Stimulated activated memory B cell treated with anti-CD40 and anti-IgM and Interleukin-4, amounts not matched to agents 10 μg/mL and 1 μg/mL and 100 μg/mL, for 72 hours (primary cell): ENCODE measurements at regions not wholly inside any gene's neighbourhood (a gene's known extent, or its start where the extent isn't known, plus 50 kb on each side); places are given as distances from the start of the nearest gene placed in this dataset.
"Not testable (repeated sequence)": the region's sequence is repeated elsewhere in the genome, so short reads cannot be mapped to it uniquely, and the experiment has no call there.

ENCODE experiments used
- ATAC-seq: fragments of 150-1000 bp; cut with Tn5 transposase; 2 replicates; pipeline ENCODE4 v1.10.0; 2021
- H3K27ac Mint-ChIP-seq: one replicate; pipeline ENCODE4 v1.8.0; 2022; ENCODE audit warnings: mild to moderate bottlenecking, mixed read lengths
- H3K27me3 Mint-ChIP-seq: one replicate; pipeline ENCODE4 v1.8.0; 2022; ENCODE audit warnings: mixed read lengths
- H3K36me3 Mint-ChIP-seq: one replicate; pipeline ENCODE4 v1.8.0; 2022; ENCODE audit warnings: mixed read lengths
- H3K4me1 Mint-ChIP-seq: one replicate; pipeline ENCODE4 v1.8.0; 2022; ENCODE audit warnings: mixed read lengths
- H3K4me3 Mint-ChIP-seq: one replicate; pipeline ENCODE4 v1.8.0; 2022; ENCODE audit warnings: mild to moderate bottlenecking, moderate library complexity, mixed read lengths
- H3K9me3 Mint-ChIP-seq: one replicate; pipeline ENCODE4 v1.8.0; 2022; ENCODE audit warnings: mixed read lengths

- Mint-ChIP-seq H3K36me3 (no peaks in the 10 kb centered on the region), H3K27me3 (no peaks in the 10 kb centered on the region), H3K4me3 (no peak overlapping the region), H3K4me1 (no peaks in the 10 kb centered on the region), H3K27ac (no peak overlapping the region), H3K9me3 (no peaks in the 10 kb centered on the region)
- no peak for ATAC-seq
Measured at GRCh38 chr13:67946131-67946530, 716.0 kb upstream of the PCDH9 start.

GRCh38 chr13:67943116-67943515, 713.0 kb upstream of the PCDH9 start:
- ATAC-seq, result no peak
- no peak overlapping the region for H3K27ac Mint-ChIP-seq
- H3K4me3 Mint-ChIP-seq, result no peak overlapping the region
- no peaks in the 10 kb centered on the region for H3K4me1 Mint-ChIP-seq
- no peaks in the 10 kb centered on the region for H3K27me3 Mint-ChIP-seq
- no peaks in the 10 kb centered on the region for H3K36me3 Mint-ChIP-seq
- H3K9me3 Mint-ChIP-seq, result peaks cover 3% of the 10 kb centered on the region

GRCh38 chr13:67935626-67936025, 705.5 kb upstream of the PCDH9 start:
- Mint-ChIP-seq H3K27ac (no peak overlapping the region), H3K4me1 (no peaks in the 10 kb centered on the region), H3K9me3 (peaks cover 7% of the 10 kb centered on the region), H3K36me3 (no peaks in the 10 kb centered on the region), H3K4me3 (no peak overlapping the region), H3K27me3 (no peaks in the 10 kb centered on the region)
- ATAC-seq, result no peak

GRCh38 chr13:67934617-67935330, 704.6 kb upstream of the PCDH9 start:
- no peak for ATAC-seq
- H3K36me3 Mint-ChIP-seq, result no peaks in the 10 kb centered on the region
- peaks cover 7% of the 10 kb centered on the region for H3K9me3 Mint-ChIP-seq
- no peak overlapping the region for H3K4me3 Mint-ChIP-seq
- H3K27ac Mint-ChIP-seq, result no peak overlapping the region
- H3K27me3 Mint-ChIP-seq, result no peaks in the 10 kb centered on the region
- no peaks in the 10 kb centered on the region for H3K4me1 Mint-ChIP-seq

GRCh38 chr13:67932991-67933390, 702.9 kb upstream of the PCDH9 start:
- no peaks in the 10 kb centered on the region for H3K36me3 Mint-ChIP-seq
- H3K9me3 Mint-ChIP-seq, result peaks cover 3% of the 10 kb centered on the region
- ATAC-seq, result no peak
- H3K27me3 Mint-ChIP-seq, result no peaks in the 10 kb centered on the region
- H3K27ac Mint-ChIP-seq, result no peak overlapping the region
- no peaks in the 10 kb centered on the region for H3K4me1 Mint-ChIP-seq
- no peak overlapping the region for H3K4me3 Mint-ChIP-seq

GRCh38 chr13:67917291-67917987, 687.3 kb upstream of the PCDH9 start:
- no peaks in the 10 kb centered on the region for H3K27me3 Mint-ChIP-seq
- H3K27ac Mint-ChIP-seq, result no peak overlapping the region

GRCh38 chr13:67916650-67917049, 686.5 kb upstream of the PCDH9 start:
- no peaks in the 10 kb centered on the region for H3K36me3 Mint-ChIP-seq
- no peaks in the 10 kb centered on the region for H3K4me1 Mint-ChIP-seq
- no peaks in the 10 kb centered on the region for H3K27me3 Mint-ChIP-seq
- ATAC-seq, result no peak
- H3K4me3 Mint-ChIP-seq, result no peak overlapping the region
- H3K9me3 Mint-ChIP-seq, result no peaks in the 10 kb centered on the region
- H3K27ac Mint-ChIP-seq, result no peak overlapping the region

More at GRCh38 chr13:67917291-67917987, 687.3 kb upstream of the PCDH9 start:
- Mint-ChIP-seq H3K9me3 (no peaks in the 10 kb centered on the region), H3K4me1 (no peaks in the 10 kb centered on the region), H3K4me3 (no peak overlapping the region), H3K36me3 (no peaks in the 10 kb centered on the region)
- no peak for ATAC-seq

GRCh38 chr13:67914535-67914934, 684.4 kb upstream of the PCDH9 start:
- no peaks in the 10 kb centered on the region for H3K4me1 Mint-ChIP-seq
- no peaks in the 10 kb centered on the region for H3K27me3 Mint-ChIP-seq

GRCh38 chr13:67902960-67903359, 672.8 kb upstream of the PCDH9 start:
- H3K27ac Mint-ChIP-seq, H3K4me1 Mint-ChIP-seq, H3K4me3 Mint-ChIP-seq, H3K36me3 Mint-ChIP-seq, ATAC-seq, H3K27me3 Mint-ChIP-seq: not testable (repeated sequence)
- peaks cover 27% of the 10 kb centered on the region for H3K9me3 Mint-ChIP-seq

More at GRCh38 chr13:67914535-67914934, 684.4 kb upstream of the PCDH9 start:
- no peak overlapping the region for H3K4me3 Mint-ChIP-seq
- ATAC-seq, result peak; percentile 68
- no peaks in the 10 kb centered on the region for H3K9me3 Mint-ChIP-seq
- H3K27ac Mint-ChIP-seq, result no peak overlapping the region
- no peaks in the 10 kb centered on the region for H3K36me3 Mint-ChIP-seq

- Mint-ChIP-seq H3K27me3 (no peaks in the 10 kb centered on the region), H3K27ac (no peak overlapping the region), H3K9me3 (peaks cover 3% of the 10 kb centered on the region), H3K36me3 (no peaks in the 10 kb centered on the region), H3K4me1 (no peaks in the 10 kb centered on the region), H3K4me3 (no peak overlapping the region)
- no peak for ATAC-seq
Measured at GRCh38 chr13:67880916-67881315, 650.8 kb upstream of the PCDH9 start.

GRCh38 chr13:67878376-67878775, 648.2 kb upstream of the PCDH9 start:
- Mint-ChIP-seq H3K4me1 (no peaks in the 10 kb centered on the region), H3K9me3 (peaks cover 3% of the 10 kb centered on the region), H3K4me3 (no peak overlapping the region), H3K27ac (no peak overlapping the region), H3K36me3 (no peaks in the 10 kb centered on the region), H3K27me3 (no peaks in the 10 kb centered on the region)
- peak; percentile 34 for ATAC-seq

- H3K27ac Mint-ChIP-seq, result no peak overlapping the region
- no peak for ATAC-seq
Measured at GRCh38 chr13:67877031-67877430, 646.9 kb upstream of the PCDH9 start.

GRCh38 chr13:67867206-67867605, 637.1 kb upstream of the PCDH9 start:
- Mint-ChIP-seq H3K4me3 (no peak overlapping the region), H3K9me3 (peaks cover 7% of the 10 kb centered on the region), H3K4me1 (no peaks in the 10 kb centered on the region), H3K27ac (no peak overlapping the region), H3K27me3 (no peaks in the 10 kb centered on the region), H3K36me3 (no peaks in the 10 kb centered on the region)
- ATAC-seq, result no peak

More at GRCh38 chr13:67877031-67877430, 646.9 kb upstream of the PCDH9 start:
- no peaks in the 10 kb centered on the region for H3K27me3 Mint-ChIP-seq
- no peak overlapping the region for H3K4me3 Mint-ChIP-seq
- no peaks in the 10 kb centered on the region for H3K4me1 Mint-ChIP-seq
- peaks cover 3% of the 10 kb centered on the region for H3K9me3 Mint-ChIP-seq
- H3K36me3 Mint-ChIP-seq, result no peaks in the 10 kb centered on the region

- Mint-ChIP-seq H3K4me3 (no peak overlapping the region), H3K36me3 (no peaks in the 10 kb centered on the region), H3K9me3 (peaks cover 5% of the 10 kb centered on the region), H3K4me1 (no peaks in the 10 kb centered on the region), H3K27me3 (no peaks in the 10 kb centered on the region), H3K27ac (no peak overlapping the region)
- no peak for ATAC-seq
Measured at GRCh38 chr13:67860315-67860714, 630.2 kb upstream of the PCDH9 start.

GRCh38 chr13:67859904-67860303, 629.8 kb upstream of the PCDH9 start:
- no peak for ATAC-seq
- H3K27me3 Mint-ChIP-seq, result no peaks in the 10 kb centered on the region
- H3K4me3 Mint-ChIP-seq, result no peak overlapping the region
- no peaks in the 10 kb centered on the region for H3K4me1 Mint-ChIP-seq
- no peak overlapping the region for H3K27ac Mint-ChIP-seq
- H3K9me3 Mint-ChIP-seq, result peaks cover 5% of the 10 kb centered on the region
- no peaks in the 10 kb centered on the region for H3K36me3 Mint-ChIP-seq
